ENCODE measurements at regions not wholly inside any gene's neighbourhood (a gene's known extent, or its start where the extent isn't known, plus 50 kb on each side); places are given as distances from the start of the nearest gene placed in this dataset.

DNA sequence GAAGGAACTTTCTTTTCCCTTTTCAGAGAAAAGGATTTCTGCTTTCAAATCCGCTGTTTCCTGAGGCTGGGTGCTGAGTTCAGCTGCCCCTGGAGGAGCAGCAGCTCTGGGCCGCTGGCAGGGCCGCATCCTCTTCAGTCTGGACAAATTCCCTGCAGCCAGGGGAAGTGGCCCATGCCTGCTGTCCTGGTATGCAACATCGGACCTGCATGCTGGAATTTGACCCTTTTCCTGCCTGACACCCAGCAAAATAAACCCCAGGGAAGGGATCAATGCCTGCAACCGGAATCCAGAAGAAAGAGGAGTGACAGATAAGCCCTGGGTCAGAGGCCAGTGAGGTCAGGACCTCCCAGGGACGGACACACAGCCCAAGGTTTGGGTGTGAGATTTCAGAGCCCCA is 54.1 kb upstream of the LINC01488 start:
- TF ChIP-seq, protein P1, sequence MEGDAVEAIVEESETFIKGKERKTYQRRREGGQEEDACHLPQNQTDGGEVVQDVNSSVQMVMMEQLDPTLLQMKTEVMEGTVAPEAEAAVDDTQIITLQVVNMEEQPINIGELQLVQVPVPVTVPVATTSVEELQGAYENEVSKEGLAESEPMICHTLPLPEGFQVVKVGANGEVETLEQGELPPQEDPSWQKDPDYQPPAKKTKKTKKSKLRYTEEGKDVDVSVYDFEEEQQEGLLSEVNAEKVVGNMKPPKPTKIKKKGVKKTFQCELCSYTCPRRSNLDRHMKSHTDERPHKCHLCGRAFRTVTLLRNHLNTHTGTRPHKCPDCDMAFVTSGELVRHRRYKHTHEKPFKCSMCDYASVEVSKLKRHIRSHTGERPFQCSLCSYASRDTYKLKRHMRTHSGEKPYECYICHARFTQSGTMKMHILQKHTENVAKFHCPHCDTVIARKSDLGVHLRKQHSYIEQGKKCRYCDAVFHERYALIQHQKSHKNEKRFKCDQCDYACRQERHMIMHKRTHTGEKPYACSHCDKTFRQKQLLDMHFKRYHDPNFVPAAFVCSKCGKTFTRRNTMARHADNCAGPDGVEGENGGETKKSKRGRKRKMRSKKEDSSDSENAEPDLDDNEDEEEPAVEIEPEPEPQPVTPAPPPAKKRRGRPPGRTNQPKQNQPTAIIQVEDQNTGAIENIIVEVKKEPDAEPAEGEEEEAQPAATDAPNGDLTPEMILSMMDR (IDR thresholded peaks at IDR 0.05) = no peak
- TF ChIP-seq POLR2A (IDR thresholded peaks at IDR 0.05) = no peak

Measured in esophagus squamous epithelium (tissue), 4 donors.